ELR (cell line): ENCODE measurements at regions not wholly inside any gene's neighbourhood (a gene's known extent, or its start where the extent isn't known, plus 50 kb on each side); places are given as distances from the start of the nearest gene placed in this dataset.

Experiments used
- DNase-seq: peaks from one replicate; pipeline ENCODE4 v3.0.0-alpha.2; 2015; ENCODE audit warnings: low read depth

DNA sequence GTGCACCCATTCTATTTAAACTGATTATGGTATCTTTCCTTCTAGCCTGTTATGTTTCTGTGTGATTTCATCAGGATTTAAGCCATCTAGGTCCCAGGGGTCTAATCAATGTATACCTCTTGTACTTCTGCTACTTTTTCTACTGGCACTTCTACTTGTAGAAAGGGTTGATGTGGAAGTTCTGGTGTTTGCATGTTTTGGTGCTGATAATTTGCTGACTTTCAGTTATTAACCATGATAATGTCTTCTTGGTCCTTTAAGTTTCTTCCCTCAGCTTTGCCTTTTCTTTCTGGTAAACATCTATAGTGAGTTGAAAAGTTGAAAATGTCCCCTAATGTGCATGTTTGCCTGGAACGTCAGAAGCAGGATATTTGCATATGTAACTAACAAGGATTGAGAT is 390.6 kb upstream of the MAP3K7 start:
- DNase-seq = no peak

DNA sequence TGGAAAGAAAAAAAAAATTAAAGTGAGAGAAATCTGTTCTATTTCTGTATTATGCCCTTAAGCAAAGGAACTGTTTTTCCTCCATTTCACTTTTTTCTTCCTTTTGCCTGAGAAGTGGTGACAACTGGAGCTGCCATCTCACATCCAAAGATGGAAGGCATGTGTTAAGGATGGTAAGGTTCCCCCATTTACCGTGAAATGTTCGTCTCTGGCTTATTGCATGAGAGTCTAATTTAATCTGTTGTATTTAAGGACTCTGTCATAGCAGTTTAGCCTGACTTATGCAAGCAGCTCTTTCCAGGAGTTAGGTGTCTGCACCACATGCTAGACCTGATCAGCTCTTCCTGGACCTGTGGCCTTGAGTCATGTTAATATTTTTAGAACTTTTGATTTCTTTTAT is 389.5 kb upstream of the MAP3K7 start:
- no peak for DNase-seq

DNA sequence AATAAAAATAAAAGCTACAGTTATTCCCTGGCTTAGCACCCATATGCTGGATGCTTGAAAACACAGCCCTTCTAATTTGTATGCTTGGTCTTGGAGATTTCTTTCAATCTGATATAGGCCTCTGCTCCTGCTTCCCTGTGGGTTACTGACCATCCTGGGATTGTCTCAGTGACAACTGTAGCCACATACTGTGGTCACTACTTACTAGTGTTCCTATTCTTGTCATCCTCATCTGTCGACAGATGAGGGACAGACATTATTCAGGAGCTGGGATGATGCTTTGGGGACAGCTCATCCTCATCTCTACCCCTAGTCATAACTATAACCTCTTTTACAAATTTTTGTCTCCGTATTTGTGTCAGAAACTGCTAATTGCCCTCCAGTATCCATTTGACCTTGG is 388.9 kb upstream of the MAP3K7 start:
- no peak for DNase-seq

DNA sequence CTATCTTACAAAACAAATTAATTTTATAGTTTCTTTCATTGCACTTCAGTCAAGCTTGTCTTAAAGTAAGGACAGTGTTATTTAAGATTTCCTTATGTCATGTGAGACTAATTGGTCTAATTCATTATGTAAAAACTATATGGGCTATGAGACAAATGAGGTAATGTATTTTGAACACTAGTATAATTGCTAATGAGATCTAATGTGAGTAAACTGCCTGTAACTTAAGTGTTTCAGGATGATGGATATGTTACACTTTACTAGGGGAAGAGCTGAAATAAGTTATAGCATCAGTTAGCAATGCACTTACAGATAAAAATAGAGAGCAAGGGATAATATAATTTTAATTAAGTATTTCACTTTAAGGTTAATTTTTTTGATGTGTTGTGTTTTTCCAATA is 386.3 kb upstream of the MAP3K7 start:
- DNase-seq = no peak

DNA sequence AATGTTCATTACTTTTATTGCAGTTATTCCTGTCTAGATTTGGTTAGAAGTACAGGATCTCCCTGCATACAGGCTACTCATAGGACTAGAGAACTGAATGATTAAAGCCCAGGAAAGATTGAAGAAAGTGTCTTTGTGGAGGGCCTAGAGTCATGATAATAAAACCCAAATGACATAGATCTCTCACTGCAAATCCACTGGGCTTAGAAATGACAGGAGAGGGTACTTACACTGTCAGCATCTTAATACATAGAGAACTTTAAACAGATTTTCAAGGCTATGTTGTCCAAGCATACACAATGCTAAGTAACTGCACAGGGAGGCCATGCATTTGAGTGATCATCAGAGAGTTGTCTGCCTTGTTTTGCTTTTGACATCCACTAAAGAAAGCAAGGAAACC is 383.8 kb upstream of the MAP3K7 start:
- no peak for DNase-seq

DNA sequence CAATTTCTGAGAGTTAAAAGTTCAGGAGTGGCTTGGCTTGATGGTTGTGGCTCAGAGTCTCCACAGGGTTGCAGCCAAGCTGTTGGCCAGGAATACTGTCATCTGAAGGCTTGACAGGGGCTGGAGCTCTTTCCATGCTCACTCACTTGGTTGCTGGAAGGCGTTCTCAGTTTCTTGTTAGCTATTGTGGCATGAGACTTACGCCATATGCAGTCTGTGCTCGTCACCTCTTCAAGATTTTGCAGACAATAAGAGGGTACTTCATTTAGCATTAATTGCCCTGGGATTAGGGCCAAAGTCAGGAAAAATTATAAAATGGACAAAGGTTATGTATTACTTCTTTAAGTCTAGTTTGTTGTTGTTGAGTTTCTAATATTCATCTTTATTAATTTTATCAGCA is 380.6 kb upstream of the MAP3K7 start:
- no peak for DNase-seq

DNA sequence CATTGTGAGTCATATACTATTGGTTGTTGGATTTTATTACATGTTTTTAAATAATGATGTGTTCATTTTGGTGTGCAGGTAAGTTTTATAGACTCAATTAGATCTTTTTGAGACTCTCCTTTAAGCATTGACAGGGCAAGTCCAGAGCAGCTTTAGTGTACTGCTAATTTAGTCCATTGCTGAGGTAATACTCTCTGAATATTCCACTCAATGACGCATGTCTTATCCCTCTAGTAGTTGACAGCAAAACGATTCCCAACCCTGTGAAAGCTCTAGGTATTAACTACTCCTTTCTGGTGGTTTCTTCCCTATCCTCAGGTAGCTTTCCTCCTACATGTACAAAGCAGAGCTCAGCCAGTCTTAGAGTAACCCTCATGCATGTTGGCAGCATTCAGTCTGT is 373.5 kb upstream of the MAP3K7 start:
- DNase-seq = no peak

DNA sequence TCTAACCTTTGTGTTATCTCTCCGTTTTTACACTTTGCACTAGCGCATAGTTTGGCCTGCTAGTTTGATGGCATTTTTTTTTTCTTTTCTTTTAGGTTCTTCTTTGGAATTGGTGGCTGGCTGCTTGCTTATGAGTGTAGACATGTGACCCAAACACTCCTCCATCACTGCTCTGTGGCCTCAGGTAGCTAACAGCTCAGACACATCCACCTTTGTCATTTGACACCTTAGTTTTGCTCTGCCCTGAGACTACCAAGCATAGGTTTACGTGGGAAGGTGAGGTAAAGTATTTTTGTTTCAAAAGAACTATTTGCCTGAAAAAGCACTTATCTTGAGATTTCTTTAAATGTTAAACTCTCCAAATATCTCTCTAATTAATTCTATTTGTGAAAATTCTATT is 368.4 kb upstream of the MAP3K7 start:
- DNase-seq = no peak

DNA sequence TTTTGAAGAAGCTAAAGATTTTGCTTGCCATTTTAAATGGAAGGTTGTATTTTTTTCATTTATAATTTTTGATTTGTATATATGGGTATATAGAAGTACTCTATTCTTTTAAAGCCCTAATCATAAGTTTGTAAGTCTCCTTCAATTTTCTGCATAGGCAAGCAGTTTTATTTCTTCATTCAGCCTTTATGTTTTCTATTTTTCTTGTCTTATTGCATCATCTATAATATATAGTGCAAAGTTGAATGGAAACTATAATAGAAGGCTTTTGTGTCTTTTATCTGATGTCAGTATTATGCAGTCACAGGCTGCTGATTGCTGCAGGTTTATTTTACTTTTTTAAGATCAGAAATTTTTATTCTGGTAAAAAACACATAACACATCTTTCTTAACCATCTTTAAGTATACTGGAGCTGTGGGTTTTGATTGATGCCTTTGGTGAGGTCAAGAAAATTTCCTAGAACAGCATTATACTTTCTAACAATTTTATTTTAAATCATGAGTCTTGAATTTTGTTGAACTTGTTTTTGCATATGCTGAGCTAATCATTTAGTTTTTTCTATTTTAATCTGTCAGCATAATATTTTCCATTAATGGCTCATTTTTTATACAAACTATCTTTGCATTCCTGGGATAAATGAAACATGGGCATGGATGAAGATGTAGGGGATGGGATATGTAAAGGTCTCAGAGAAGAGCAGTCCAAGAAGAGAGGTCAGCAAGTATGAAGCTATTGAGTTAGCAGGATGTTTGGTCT is 366.7 kb upstream of the MAP3K7 start:
- no peak for DNase-seq

DNA sequence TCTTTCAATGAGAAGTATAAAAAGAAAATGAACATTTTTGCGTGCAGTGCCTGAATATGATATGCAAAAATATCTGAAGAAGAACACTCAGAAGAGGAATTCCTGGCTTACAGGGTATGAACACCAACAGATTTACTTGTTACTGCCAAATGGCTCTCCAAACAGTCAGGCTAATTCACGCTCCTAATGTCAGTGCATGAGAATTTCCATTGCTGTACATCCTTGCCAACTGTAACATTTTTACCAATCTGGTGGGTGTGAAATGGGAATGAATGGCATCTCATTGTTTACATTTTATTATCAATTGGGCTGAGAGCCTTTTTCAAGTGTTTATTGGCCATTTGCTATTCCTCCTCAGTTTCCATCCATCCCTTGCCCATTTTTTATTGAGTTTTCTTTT is 365.3 kb upstream of the MAP3K7 start:
- DNase-seq = no peak

DNA sequence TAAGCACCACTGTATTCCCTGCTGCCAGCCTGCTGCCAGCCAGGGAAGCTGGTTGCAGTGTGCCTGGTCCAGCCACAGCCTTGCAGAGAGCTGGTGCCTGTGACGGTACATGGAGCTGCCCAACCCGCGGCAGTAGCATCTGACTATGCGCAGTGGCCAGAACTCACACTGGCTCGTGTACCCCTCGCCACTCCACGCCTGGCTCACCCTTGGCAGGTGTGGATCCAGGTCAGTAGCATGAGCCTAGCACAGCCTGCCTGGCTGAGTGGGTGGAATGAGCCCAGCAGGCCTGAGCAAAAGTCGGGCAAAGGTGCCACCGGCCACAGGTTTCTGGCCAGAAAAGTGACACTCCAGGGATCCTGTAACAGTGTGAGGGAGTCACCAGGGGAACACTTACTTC is 361.7 kb upstream of the MAP3K7 start:
- DNase-seq = no peak

DNA sequence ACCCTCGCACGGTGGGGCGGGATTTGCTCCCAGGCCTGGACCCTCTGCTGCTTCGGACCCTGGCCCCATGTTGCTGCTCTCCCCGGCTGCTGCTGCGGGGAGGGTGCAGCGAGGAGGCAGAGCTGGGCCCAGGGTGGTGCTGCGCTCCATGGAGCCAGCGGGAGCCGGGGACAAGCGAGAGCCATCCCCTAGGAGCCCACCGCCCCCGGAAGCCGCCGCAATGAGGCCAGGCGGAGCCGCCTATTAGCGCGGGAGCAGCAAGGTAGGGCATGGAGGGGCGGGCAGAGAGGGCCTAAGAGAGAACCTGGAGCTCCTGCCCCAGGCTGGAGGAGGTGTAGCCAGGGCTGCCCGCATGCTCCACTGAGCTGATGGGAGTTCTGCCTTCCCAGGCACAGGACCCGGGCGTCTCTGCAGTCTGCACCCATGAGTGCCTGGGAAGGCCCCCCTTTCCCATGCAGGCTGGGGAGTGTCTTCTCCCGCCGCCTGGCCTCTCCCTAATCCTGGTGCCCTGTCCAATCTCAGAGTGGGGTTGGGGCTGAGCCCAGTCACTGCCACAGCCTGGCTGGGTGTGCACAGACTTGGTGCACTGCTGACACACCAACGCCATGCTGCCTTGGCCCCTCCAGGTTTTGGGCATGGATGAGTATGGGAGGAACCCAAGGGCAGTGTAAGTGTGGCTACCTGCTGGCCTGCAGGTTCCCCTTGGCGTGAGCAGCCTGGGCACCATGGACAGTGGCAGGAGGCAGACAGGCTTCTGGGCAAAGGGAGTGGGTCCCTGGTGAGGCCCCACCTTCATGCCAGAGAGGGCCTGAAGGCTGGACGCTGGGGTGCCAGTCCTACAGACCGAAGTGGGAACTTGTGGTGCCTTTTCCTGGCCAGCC is 360.6 kb upstream of the MAP3K7 start:
- DNase-seq = no peak

DNA sequence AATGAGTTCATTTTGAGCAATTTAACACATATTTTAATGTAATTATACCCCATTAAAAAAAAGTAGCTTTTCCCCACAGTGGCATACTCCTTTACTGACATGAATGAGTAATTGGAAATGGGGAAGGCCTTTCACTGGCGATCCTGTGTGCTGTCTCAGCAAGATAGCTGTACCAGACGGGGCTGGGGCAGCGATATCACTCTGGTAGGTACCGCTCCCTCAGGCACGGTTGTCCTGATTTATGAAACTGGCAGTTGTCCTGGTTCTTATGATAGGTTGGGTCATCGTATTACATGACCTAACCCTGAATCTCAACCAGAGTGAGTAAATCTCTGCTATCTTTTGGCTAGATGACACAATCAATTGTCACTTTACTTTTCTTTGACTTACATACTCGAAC is 355.0 kb upstream of the MAP3K7 start:
- no peak for DNase-seq

DNA sequence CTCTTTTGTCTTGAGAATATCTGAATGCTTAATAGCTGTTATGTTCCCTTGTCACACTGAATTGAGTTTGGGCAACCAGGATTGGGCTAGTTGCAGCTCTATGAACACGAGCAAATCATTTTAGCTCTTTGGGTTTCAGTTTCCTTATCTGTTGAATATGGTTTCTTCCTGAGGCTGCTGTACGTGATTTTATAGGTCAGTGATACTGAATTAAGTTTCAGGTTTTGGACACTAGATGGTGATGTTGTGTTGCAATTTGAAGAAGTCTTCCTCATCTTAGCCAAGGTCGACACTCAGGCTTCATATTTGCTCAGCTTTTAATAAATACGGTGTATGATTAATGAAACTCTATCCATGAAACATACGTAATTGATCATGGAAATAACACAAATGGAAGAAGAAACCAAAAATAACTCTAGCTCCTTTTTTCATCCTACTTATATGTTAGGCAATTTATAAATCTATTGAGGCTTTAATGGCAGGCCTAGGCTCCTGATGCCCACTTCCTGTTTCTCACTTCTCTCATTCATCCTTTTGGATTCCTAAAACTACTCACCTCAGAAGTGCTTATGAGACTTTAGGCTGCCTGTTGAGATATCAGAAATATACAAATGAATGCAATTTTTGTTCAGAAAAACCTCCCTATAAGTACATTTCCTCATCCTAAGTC is 354.1 kb upstream of the MAP3K7 start:
- peak; percentile 55 for DNase-seq

DNA sequence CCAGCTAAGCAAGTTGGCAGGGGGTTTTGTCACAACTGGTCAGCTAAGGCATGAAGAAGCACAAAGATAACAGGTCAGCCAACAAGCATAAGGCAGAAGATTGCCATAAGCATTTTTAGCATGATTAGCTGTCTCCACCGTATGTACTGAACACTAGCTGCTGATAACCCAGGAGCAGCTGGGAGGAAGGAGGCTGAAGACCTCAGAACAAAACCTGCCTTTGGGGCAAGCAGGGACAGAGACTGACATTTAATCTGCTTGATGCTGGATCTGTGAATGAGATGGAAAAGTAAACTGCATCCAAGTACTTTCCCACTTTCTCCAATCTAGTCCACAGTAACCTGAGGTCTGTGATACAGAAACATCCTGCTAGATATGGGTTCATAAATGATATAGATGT is 353.0 kb upstream of the MAP3K7 start:
- no peak for DNase-seq

DNA sequence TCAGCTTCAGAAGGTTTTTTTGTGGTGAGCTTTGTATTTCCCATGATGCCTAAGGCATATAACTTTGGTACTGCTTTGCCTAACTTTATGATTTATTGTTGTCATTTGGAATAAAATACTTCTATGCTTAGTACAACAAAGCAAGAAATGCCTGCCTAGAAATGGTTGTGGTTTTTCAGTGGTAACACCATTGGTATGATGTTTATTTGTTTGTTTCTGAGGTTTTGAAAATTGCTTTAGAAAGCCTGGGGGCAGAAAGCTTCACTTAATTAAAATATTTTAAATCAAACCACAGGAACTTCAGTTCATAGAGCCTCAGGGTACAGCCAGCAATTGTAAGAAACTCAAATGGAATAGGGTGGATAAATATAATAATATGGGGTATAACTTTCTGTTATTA is 351.2 kb upstream of the MAP3K7 start:
- DNase-seq = no peak

DNA sequence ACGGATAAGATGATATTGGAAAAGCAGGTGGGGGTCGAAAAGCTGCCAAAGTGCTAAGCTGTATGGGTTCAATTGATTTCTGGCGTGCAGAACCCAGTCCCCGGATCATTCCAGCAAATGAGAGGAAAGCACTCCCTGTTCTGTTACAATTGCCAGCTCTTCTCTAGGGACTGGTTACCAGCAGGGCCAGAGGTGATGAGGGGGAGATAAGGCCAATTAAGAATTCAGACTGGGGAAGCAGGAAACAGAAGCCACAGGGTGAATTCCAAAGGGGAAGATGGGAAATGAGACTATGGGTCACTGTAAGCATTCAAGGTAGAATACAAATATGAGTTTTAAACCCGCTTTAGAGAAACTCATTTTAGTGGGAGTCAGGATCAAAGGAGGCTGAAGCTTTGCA is 349.4 kb upstream of the MAP3K7 start:
- no peak for DNase-seq

DNA sequence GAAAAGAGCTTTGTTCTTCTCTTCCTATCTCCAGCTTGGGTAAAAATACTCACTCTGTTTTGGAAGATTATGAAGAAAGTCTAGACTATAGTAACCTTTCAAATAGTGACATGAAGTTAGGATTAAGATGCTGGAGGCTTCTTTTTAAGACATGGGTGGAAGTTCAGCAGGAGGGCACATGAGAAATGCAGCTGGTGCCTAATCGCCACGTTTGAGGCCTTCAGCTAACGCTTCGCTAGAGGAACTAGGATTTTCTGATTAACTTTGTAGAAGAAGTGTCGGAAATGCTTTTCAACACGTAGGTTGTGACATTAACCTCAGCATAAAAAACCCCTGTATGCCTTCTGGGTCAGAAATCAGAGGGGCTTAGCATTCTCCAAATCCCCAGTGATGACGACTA is 348.1 kb upstream of the MAP3K7 start:
- DNase-seq = no peak

DNA sequence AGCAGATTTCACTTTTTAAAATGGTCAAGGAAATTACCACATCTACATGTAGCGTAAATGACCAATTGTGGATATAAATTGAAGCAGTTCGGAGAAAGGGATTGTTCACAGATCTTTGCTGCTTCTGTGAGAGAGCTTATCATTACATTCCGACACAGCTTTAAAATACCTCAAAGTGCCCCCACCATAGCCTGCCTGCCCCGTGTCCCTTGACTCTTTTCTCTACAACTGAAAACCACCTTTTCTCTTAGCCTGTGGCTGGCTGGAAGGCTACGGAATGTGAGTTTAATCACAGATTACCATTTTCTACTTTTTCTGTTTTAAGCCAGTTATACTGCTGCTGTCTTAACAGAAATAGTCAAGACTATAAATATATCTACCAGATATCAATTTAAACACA is 347.2 kb upstream of the MAP3K7 start:
- DNase-seq = no peak

DNA sequence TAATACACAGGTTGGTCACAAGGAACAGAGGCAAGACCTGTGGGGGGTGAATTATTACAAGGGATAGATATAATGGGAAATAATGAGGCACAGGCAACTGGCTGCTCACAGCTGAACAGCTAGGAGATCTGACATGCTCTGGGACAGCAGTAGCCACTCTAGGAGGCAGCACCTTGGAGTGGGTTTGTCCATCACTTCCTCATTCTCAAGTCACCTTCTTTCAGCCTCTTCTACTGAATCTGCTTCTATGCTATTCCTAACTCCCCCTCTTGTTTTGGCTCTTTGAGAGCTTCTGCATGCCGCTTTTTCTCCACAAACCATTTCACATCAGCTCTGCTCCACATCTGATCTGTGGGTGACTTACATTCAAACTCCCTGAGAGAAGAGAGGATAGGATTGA is 345.5 kb upstream of the MAP3K7 start:
- no peak for DNase-seq

DNA sequence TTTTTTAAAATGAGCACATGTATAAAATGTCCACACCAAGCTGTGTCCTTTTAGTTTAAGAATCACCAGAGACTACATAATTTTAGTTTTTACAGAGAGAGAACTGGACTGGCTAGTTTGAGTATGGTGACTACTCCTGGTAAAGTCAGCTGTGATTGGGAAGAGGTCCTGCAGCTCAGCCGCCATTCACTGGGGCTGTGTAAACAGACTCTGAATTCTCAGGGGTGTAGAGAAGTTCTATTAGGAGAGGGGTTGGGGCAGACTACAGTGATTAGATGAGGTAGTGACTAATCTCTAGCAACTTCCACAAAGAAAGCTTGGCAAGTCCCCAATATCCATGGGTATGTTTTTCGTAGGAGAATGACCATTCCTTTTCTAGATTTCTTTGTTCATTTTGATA is 341.2 kb upstream of the MAP3K7 start:
- no peak for DNase-seq

DNA sequence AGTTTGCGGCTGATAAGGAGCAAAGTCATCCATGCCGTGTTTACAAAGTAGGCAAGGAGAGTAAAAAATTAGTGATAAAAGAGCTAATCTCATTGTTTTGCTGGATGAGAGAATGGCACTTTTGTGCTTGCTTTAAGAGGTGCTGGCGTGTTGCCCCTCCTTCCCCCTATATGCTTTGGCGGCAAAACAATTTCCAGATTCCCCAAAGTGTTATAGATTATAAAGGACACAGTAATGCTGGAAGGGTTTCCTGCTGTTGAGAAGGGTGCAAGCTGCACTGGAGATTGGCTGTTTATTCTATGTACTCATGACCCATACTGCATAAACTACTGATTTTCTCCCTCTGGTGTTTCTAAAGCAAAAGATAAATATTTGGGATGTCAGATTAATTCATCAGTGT is 338.9 kb upstream of the MAP3K7 start:
- no peak for DNase-seq

DNA sequence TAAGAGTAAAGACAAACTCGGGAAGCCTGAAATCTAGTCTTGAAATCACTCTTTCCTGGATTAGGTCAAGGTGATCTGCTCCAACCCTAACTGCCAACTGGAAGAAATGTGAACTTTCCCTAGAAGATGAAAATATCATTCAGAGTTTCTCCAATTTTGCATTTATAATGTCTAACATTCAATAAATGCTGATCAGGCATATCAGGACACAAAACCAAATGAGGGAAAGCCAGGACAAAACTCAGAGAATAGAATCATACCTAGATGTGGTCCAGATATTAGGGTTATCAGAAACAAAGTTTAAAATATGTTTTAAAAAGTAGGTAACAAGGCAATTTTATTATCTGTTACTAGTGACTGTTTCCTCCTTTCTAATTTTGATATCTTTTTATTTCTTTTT is 335.5 kb upstream of the MAP3K7 start:
- no peak for DNase-seq
